ENCODE measurements at regions not wholly inside any gene's neighbourhood (a gene's known extent, or its start where the extent isn't known, plus 50 kb on each side); places are given as distances from the start of the nearest gene placed in this dataset.

DNA sequence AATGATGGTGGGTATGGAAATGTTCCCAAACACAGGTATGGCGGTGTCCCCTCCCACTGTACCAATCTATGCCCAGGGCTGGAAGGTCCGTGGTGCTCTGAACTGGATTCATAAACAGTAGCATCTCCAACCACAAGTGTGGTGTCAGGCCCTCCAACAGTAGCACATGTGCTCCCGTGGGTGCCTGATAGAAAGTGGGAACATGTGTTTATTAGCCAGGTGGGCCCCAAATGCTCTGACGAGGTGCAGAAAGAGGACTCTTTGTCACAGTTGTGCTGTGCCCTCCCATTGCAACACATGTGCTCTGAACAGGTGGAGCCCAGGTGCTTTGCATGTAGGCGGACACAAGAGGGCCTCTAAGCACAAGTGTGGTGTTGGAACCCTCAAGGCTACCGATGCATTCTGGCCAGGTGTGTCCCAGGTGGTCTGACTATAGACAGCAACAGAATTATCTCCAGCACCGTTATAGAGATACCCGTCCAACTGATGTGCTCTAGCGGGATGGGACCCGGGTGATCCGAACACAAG lies 75.4 kb upstream of the ZNF30 start:
- DNase-seq: no peak
- Mint-ChIP-seq H3K27ac (no peak overlapping the region), H3K4me1 (peaks cover 6% of the 10 kb centered on the region), H3K36me3 (ENCODE audit: low read depth) (peaks cover 41% of the 10 kb centered on the region), H3K9me3 (peaks cover 28% of the 10 kb centered on the region), H3K27me3 (ENCODE audit: low read depth, poor library complexity) (peaks cover 3% of the 10 kb centered on the region), H3K4me3 (no peak overlapping the region)
- TF ChIP-seq, protein P1, sequence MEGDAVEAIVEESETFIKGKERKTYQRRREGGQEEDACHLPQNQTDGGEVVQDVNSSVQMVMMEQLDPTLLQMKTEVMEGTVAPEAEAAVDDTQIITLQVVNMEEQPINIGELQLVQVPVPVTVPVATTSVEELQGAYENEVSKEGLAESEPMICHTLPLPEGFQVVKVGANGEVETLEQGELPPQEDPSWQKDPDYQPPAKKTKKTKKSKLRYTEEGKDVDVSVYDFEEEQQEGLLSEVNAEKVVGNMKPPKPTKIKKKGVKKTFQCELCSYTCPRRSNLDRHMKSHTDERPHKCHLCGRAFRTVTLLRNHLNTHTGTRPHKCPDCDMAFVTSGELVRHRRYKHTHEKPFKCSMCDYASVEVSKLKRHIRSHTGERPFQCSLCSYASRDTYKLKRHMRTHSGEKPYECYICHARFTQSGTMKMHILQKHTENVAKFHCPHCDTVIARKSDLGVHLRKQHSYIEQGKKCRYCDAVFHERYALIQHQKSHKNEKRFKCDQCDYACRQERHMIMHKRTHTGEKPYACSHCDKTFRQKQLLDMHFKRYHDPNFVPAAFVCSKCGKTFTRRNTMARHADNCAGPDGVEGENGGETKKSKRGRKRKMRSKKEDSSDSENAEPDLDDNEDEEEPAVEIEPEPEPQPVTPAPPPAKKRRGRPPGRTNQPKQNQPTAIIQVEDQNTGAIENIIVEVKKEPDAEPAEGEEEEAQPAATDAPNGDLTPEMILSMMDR (IDR thresholded peaks at IDR 0.05): no peak

DNA sequence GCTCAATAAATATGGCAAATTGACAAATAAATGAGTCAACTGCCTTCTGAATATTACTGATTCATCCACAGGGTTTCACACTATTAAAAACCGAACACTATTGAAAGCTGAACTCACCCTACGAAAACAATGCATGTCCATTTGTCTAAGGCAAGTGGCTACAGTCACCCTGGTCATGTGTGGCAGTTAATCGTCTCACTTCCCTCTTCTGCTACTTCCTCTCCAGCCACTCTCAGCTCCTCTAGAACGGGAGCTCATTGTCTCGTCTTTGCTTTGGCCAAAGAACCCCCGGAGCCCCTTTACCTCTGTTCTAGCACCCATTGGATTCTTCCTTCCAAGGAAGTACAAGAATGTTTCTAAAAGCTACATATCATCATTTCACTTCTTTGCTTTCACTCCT lies 74.4 kb upstream of the ZNF599 start:
- Mint-ChIP-seq H3K36me3 (ENCODE audit: low read depth) (peaks cover 31% of the 10 kb centered on the region), H3K9me3 (peaks cover 15% of the 10 kb centered on the region)
- TF ChIP-seq, protein P1 (IDR thresholded peaks at IDR 0.05): no peak

DNA sequence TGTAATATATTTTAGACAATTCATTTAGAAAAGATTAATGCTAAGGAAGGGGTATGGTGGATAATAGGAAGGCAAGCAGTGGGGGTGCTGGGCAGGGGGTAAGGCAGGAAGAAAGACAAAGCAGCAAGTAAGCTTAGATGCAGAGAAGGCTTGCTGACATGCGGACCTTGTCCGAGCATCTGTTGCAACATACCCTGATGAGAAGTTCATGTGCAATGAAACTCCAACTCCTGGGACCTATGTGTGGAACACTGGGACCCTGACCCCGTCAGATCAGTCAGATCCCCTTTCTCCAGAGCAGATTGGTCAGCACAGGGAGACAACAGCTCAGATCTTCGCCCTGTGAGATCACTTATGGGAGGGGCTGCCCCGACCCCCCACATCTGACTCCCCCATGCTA lies 71.3 kb upstream of the ZNF599 start:
- H3K9me3 Mint-ChIP-seq: peaks cover 11% of the 10 kb centered on the region
- DNase-seq: no peak
- TF ChIP-seq, protein P1 (IDR thresholded peaks at IDR 0.05): no peak
- H3K27me3 Mint-ChIP-seq (ENCODE audit: low read depth, poor library complexity): peaks cover 19% of the 10 kb centered on the region
- H3K4me1 Mint-ChIP-seq: no peaks in the 10 kb centered on the region
- H3K27ac Mint-ChIP-seq: no peak overlapping the region
- H3K36me3 Mint-ChIP-seq (ENCODE audit: low read depth): peaks cover 20% of the 10 kb centered on the region
- H3K4me3 Mint-ChIP-seq: no peak overlapping the region

More for the DNA sequence above, 74.4 kb upstream of the ZNF599 start:
- Mint-ChIP-seq H3K4me1 (no peaks in the 10 kb centered on the region), H3K27ac (no peak overlapping the region), H3K4me3 (no peak overlapping the region), H3K27me3 (ENCODE audit: low read depth, poor library complexity) (peaks cover 14% of the 10 kb centered on the region)
- no peak for DNase-seq

DNA sequence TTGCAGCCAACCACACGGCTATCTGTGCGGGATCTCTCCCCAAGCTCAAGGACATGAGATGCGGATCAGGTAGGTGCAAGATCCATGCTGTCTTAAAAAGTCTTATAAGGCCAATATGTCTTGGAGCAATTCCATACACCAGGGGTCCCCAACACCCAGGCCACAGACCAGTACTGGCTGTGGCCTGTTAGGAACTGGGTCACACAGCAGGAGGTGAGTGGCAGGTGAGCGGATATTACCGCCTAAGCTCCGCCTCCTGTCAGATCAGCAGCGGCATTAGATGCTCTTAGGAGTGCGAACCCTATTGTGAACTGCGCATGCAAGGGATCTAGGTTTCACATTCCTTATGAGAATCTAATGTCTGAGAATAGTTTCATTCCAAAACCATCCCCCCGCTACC lies 68.8 kb upstream of the ZNF599 start:
- TF ChIP-seq, protein P1 (IDR thresholded peaks at IDR 0.05): no peak
- Mint-ChIP-seq H3K4me3 (no peak overlapping the region), H3K27ac (no peak overlapping the region), H3K9me3 (peaks cover 8% of the 10 kb centered on the region), H3K36me3 (ENCODE audit: low read depth) (peaks cover under 1% of the 10 kb centered on the region), H3K4me1 (peaks cover 7% of the 10 kb centered on the region), H3K27me3 (ENCODE audit: low read depth, poor library complexity) (peaks cover 43% of the 10 kb centered on the region)
- no peak for DNase-seq

DNA sequence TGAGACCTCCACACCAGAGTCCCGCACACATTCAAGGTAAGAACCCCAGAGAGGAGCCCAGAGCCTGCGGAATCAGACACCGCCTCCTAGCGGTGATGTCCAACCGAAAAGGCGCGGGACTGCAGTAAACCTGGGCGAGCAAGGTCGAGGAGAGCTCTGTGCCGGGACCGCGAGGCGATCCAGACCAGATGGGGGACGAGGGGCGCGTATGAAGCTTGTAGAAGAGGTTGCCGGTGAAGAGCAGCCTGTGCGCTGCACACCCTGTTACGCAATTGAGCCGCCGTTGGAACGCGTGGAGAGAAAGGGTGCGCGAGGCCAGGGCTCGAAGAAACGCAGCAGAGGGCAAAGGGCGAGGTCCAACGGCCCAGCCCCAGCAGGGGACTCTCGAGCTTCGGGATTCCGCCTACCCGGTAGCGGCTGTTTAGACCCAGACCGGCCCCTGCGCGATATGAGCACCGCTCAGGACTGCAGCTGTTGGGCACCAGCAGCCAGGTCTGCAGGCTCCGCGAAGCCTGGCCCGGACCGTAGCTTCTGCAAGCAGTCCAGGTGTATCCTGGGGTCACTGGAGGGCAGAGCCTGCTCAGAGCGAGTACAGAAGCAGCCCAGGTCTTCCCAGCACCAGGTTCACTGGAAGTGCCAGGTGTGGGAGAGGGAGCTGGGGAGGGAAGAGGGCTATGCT lies 65.9 kb upstream of the ZNF599 start:
- DNase-seq: peak; percentile 43
- peaks cover 7% of the 10 kb centered on the region for H3K4me1 Mint-ChIP-seq
- H3K27me3 Mint-ChIP-seq (ENCODE audit: low read depth, poor library complexity): peaks cover 56% of the 10 kb centered on the region
- peak overlapping the region; percentile 63 for H3K4me3 Mint-ChIP-seq
- peaks cover 8% of the 10 kb centered on the region for H3K9me3 Mint-ChIP-seq
- no peak overlapping the region for H3K27ac Mint-ChIP-seq
- TF ChIP-seq, protein P1 (IDR thresholded peaks at IDR 0.05): peak; percentile 31
- H3K36me3 Mint-ChIP-seq (ENCODE audit: low read depth): no peaks in the 10 kb centered on the region

DNA sequence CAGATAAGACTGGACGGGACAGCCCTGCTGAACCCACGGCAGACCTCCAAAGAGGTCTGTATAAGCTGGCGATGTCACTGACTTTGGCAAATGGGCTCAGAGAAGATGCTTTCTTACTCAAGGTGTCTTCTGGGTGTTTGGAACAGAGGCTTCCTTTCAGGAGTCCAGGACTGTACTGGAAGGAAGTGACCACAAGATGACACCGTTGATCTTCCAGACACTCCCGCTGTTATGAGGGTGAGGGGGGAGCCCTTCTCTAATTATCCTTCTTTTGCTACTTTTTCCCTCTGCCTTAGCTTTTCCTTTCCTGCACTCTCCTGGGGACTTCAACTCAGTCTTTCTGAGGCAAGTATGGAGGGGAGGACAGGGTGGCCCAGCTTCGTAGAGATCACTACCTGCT lies 65.2 kb upstream of the ZNF599 start:
- Mint-ChIP-seq H3K9me3 (peaks cover 9% of the 10 kb centered on the region), H3K4me1 (peaks cover 7% of the 10 kb centered on the region), H3K27ac (no peak overlapping the region), H3K36me3 (ENCODE audit: low read depth) (peaks cover under 1% of the 10 kb centered on the region), H3K27me3 (ENCODE audit: low read depth, poor library complexity) (peaks cover 52% of the 10 kb centered on the region), H3K4me3 (peak overlapping the region; percentile 63)
- DNase-seq: no peak
- TF ChIP-seq, protein P1 (IDR thresholded peaks at IDR 0.05): no peak
